ENCODE measurements at regions not wholly inside any gene's neighbourhood (a gene's known extent, or its start where the extent isn't known, plus 50 kb on each side); places are given as distances from the start of the nearest gene placed in this dataset.
A peak's percentile ranks its signal among the peaks of the same experiment; 100 is the strongest.

DNA sequence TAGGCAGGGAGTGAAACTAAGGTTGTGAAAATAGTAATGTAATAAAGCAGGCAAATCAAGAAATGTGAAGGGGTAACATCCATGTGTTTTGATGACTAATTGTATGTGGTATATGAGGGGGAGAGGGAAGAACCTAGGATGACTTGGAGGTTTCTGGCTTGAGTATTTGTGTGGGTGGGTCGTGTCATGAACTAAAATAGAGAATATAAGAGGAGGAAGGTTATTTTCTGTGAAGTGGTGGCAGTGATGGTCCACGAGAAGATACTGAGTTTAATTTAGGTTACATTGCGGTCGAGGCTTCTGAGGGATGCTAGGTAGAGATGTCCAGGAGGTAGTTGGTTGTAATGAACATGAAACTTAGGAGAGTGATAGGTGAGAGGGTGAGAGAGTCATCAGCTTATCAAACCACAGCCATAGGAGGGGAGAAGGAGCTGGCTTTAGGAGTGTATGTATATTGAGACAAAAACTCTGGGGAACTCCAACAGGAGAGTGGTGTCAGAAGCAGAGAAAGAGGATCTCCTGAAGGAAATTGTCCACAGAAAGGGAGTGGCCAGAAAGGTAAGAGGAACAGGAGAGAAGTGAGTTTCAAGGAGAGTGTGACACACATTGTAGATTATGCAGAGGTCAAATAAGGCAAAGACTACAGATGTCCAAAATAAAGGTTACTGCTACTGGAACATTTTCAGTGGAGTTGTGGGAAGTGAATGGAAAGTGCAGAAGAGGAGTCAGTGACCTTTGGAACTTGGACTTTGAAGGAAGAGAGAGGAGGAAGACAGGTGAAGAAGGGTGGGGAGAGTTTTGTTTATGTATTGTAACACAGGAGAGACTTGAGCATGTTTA, 89.0 kb upstream of the MACF1 start (continued):
- TF ChIP-seq JUN (IDR thresholded peaks at IDR 0.05; ENCODE audit: borderline replicate concordance, low read depth, low read length) = 0 out of 2 replicates have a peak, but pooled peaks have one; percentile 53
- no peak for TF ChIP-seq JUN (CRISPR knock-in tag; IDR thresholded peaks at IDR 0.05; ENCODE audit: borderline replicate concordance)
- no peak for TF ChIP-seq GATA2 (CRISPR knock-in tag; IDR thresholded peaks at IDR 0.05)
- no peak for TF ChIP-seq RHOXF2B (CRISPR knock-in tag; conservative IDR thresholded peaks at IDR 0.05)
- no peak for TF ChIP-seq ZFPM2 (CRISPR knock-in tag; IDR thresholded peaks at IDR 0.05)
- TF ChIP-seq KAT7 (CRISPR knock-in tag; IDR thresholded peaks at IDR 0.05; ENCODE audit: borderline replicate concordance) = no peak
- 0 out of 2 replicates have a peak, but pooled peaks have one; percentile 10 for TF ChIP-seq MTA1 (IDR thresholded peaks at IDR 0.05; ENCODE audit: borderline replicate concordance)
- TF ChIP-seq TEAD4 (IDR thresholded peaks at IDR 0.05; ENCODE audit: low read length) = peak; percentile 55; the same call in 1 of the 2 replicates
- TF ChIP-seq TEAD4 (CRISPR knock-in tag; IDR thresholded peaks at IDR 0.05; ENCODE audit: borderline replicate concordance) = no peak
- TF ChIP-seq MEF2D (tag; conservative IDR thresholded peaks at IDR 0.05; ENCODE audit: low read depth) = 0 out of 2 replicates have a peak, but pooled peaks have one; percentile 41
- no peak for TF ChIP-seq CXXC5 (CRISPR knock-in tag; IDR thresholded peaks at IDR 0.05)
- TF ChIP-seq DPF2 (IDR thresholded peaks at IDR 0.05) = peak; percentile 90
- peak; percentile 84 for TF ChIP-seq C11orf30 (IDR thresholded peaks at IDR 0.05; ENCODE audit: low read depth)
- no peak for TF ChIP-seq ATF7 (IDR thresholded peaks at IDR 0.05)
- peak; percentile 88 for TF ChIP-seq FOSL1 (tag; conservative IDR thresholded peaks at IDR 0.05)
- no peak for TF ChIP-seq RBM15 (IDR thresholded peaks at IDR 0.05; ENCODE audit: insufficient read depth, low read length)
- TF ChIP-seq JUNB (CRISPR knock-in tag; conservative IDR thresholded peaks at IDR 0.05) = no peak
- 0 out of 2 replicates have a peak, but pooled peaks have one; percentile 15 for TF ChIP-seq HDAC2 (IDR thresholded peaks at IDR 0.05)
- TF ChIP-seq, protein P1, sequence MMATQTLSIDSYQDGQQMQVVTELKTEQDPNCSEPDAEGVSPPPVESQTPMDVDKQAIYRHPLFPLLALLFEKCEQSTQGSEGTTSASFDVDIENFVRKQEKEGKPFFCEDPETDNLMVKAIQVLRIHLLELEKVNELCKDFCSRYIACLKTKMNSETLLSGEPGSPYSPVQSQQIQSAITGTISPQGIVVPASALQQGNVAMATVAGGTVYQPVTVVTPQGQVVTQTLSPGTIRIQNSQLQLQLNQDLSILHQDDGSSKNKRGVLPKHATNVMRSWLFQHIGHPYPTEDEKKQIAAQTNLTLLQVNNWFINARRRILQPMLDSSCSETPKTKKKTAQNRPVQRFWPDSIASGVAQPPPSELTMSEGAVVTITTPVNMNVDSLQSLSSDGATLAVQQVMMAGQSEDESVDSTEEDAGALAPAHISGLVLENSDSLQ (IDR thresholded peaks at IDR 0.05) = peak; percentile 28
- TF ChIP-seq MAFG (tag; conservative IDR thresholded peaks at IDR 0.05) = peak; percentile 76
- TF ChIP-seq WHSC1 (IDR thresholded peaks at IDR 0.05; ENCODE audit: low read length) = no peak
- peak; percentile 5; the same call in 1 of the 2 replicates for TF ChIP-seq CREM (IDR thresholded peaks at IDR 0.05; ENCODE audit: low read depth)
- peak; percentile 66; the same call in 1 of the 2 replicates for TF ChIP-seq CTBP1 (IDR thresholded peaks at IDR 0.05; ENCODE audit: borderline replicate concordance)
- TF ChIP-seq, protein P2, sequence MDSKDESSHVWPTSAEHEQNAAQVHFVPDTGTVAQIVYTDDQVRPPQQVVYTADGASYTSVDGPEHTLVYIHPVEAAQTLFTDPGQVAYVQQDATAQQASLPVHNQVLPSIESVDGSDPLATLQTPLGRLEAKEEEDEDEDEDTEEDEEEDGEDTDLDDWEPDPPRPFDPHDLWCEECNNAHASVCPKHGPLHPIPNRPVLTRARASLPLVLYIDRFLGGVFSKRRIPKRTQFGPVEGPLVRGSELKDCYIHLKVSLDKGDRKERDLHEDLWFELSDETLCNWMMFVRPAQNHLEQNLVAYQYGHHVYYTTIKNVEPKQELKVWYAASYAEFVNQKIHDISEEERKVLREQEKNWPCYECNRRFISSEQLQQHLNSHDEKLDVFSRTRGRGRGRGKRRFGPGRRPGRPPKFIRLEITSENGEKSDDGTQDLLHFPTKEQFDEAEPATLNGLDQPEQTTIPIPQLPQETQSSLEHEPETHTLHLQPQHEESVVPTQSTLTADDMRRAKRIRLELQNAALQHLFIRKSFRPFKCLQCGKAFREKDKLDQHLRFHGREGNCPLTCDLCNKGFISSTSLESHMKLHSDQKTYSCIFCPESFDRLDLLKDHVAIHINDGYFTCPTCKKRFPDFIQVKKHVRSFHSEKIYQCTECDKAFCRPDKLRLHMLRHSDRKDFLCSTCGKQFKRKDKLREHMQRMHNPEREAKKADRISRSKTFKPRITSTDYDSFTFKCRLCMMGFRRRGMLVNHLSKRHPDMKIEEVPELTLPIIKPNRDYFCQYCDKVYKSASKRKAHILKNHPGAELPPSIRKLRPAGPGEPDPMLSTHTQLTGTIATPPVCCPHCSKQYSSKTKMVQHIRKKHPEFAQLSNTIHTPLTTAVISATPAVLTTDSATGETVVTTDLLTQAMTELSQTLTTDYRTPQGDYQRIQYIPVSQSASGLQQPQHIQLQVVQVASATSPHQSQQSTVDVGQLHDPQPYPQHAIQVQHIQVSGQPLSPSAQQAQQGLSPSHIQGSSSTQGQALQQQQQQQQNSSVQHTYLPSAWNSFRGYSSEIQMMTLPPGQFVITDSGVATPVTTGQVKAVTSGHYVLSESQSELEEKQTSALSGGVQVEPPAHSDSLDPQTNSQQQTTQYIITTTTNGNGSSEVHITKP (IDR thresholded peaks at IDR 0.05; ENCODE audit: partially characterized antibody) = peak; percentile 5
- TF ChIP-seq MYBL2 (IDR thresholded peaks at IDR 0.05; ENCODE audit: low read depth) = 0 out of 2 replicates have a peak, but pooled peaks have one; percentile 18
- no peak for TF ChIP-seq MYBL2 (CRISPR knock-in tag; IDR thresholded peaks at IDR 0.05; ENCODE audit: borderline replicate concordance)
